Nephron progenitor cell (in vitro differentiated cells): ENCODE measurements at regions not wholly inside any gene's neighbourhood (a gene's known extent, or its start where the extent isn't known, plus 50 kb on each side); places are given as distances from the start of the nearest gene placed in this dataset.

Experiments
- DNase-seq: peaks from one replicate; pipeline ENCODE4 v3.0.0; 2021
- H3K27ac Mint-ChIP-seq: 2 replicates; pipeline ENCODE4 v1.8.0; 2021; ENCODE audit warnings: mild to moderate bottlenecking, moderate library complexity, mixed read lengths
- H3K27me3 Mint-ChIP-seq: 2 replicates; pipeline ENCODE4 v1.8.0; 2021; ENCODE audit warnings: mild to moderate bottlenecking, low read depth, mixed read lengths; ENCODE audit not compliant: poor library complexity
- H3K36me3 Mint-ChIP-seq: 2 replicates; pipeline ENCODE4 v1.8.0; 2021; ENCODE audit warnings: low read depth, mixed read lengths
- H3K4me1 Mint-ChIP-seq: 2 replicates; pipeline ENCODE4 v1.8.0; 2021; ENCODE audit warnings: mixed read lengths
- H3K4me3 Mint-ChIP-seq: 2 replicates; pipeline ENCODE4 v1.8.0; 2021; ENCODE audit warnings: mild to moderate bottlenecking, moderate library complexity, mixed read lengths
- H3K9me3 Mint-ChIP-seq: 2 replicates; pipeline ENCODE4 v1.8.0; 2021; ENCODE audit warnings: mild to moderate bottlenecking, moderate library complexity, mixed read lengths
- TF ChIP-seq, protein P1 (sequence below): fragments of 200-600 bp; sonication (generic); IDR thresholded peaks from 2 replicates; pipeline ENCODE4 v1.5.0; 2021; ENCODE audit warnings: antibody characterized with exemption

GRCh38 chr16:59260892-59261291 is 526.8 kb upstream of the GOT2 start:
- peaks cover 6% of the 10 kb centered on the region for H3K9me3 Mint-ChIP-seq
- H3K27me3 Mint-ChIP-seq = peaks cover 3% of the 10 kb centered on the region
- H3K4me3 Mint-ChIP-seq = no peak overlapping the region
- TF ChIP-seq, protein P1, sequence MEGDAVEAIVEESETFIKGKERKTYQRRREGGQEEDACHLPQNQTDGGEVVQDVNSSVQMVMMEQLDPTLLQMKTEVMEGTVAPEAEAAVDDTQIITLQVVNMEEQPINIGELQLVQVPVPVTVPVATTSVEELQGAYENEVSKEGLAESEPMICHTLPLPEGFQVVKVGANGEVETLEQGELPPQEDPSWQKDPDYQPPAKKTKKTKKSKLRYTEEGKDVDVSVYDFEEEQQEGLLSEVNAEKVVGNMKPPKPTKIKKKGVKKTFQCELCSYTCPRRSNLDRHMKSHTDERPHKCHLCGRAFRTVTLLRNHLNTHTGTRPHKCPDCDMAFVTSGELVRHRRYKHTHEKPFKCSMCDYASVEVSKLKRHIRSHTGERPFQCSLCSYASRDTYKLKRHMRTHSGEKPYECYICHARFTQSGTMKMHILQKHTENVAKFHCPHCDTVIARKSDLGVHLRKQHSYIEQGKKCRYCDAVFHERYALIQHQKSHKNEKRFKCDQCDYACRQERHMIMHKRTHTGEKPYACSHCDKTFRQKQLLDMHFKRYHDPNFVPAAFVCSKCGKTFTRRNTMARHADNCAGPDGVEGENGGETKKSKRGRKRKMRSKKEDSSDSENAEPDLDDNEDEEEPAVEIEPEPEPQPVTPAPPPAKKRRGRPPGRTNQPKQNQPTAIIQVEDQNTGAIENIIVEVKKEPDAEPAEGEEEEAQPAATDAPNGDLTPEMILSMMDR = no peak
- H3K4me1 Mint-ChIP-seq = no peaks in the 10 kb centered on the region
- no peaks in the 10 kb centered on the region for H3K36me3 Mint-ChIP-seq
- H3K27ac Mint-ChIP-seq = no peak overlapping the region
- no peak for DNase-seq

GRCh38 chr16:59259950-59260319 is 525.8 kb upstream of the GOT2 start:
- Mint-ChIP-seq H3K9me3 (peaks cover 7% of the 10 kb centered on the region), H3K4me1 (no peaks in the 10 kb centered on the region), H3K4me3 (no peak overlapping the region), H3K27me3 (peaks cover 3% of the 10 kb centered on the region), H3K27ac (no peak overlapping the region), H3K36me3 (no peaks in the 10 kb centered on the region)
- DNase-seq = no peak
- TF ChIP-seq, protein P1 = no peak

DNA sequence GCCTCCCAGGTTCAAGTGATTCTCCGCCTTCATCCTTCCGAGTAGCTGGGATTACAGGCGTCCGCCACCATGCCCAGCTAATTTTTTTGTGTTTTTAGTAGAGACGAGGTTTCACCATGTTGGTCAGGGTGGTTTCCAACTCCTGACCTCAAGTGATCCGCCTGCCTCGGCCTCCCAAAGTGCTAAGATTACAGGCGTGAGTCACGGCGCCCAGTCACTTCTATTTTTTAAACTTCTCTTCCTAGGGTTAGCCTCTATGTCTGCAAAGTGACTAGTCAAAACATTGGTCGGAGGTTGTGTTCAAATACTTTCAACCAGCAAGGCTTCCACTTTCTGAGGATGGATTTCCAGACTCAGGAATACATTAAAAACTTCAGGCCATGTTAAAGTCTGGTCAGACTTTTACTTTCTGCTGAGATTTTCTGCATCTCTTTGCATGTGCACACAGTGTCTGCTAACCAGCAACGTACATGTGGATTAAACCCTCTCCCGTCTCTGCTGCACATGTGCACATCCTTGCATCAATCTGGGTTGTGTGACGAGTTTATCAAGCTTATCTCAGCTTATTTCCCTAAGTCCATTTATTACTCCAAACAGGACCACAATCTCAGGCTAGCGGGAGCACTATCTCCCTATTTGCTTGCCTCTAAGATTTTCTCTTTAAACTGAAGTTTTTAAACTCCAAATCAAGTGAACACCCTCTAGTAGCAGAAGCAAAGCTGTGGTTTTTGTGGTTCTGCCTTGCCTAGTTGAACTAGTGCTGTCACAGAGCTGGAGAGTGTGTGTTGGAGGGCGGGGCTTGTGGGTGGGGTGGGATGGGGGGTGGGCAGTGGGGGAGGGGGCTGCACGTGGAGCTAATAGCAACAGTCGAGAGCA is 525.2 kb upstream of the GOT2 start:
- no peak overlapping the region for H3K4me3 Mint-ChIP-seq
- peaks cover 13% of the 10 kb centered on the region for H3K9me3 Mint-ChIP-seq
- TF ChIP-seq, protein P1 = no peak
- no peak for DNase-seq
- H3K4me1 Mint-ChIP-seq = no peaks in the 10 kb centered on the region
- no peaks in the 10 kb centered on the region for H3K36me3 Mint-ChIP-seq
- peaks cover 3% of the 10 kb centered on the region for H3K27me3 Mint-ChIP-seq
- H3K27ac Mint-ChIP-seq = peak overlapping the region; percentile 43

- Mint-ChIP-seq H3K4me3 (no peak overlapping the region), H3K36me3 (no peaks in the 10 kb centered on the region), H3K27me3 (peaks cover 6% of the 10 kb centered on the region), H3K27ac (no peak overlapping the region), H3K9me3 (peaks cover 9% of the 10 kb centered on the region), H3K4me1 (no peaks in the 10 kb centered on the region)
- no peak for DNase-seq
- TF ChIP-seq, protein P1 = no peak
These were observed 518.2 kb upstream of the GOT2 start for GRCh38 chr16:59252317-59252716.

DNA sequence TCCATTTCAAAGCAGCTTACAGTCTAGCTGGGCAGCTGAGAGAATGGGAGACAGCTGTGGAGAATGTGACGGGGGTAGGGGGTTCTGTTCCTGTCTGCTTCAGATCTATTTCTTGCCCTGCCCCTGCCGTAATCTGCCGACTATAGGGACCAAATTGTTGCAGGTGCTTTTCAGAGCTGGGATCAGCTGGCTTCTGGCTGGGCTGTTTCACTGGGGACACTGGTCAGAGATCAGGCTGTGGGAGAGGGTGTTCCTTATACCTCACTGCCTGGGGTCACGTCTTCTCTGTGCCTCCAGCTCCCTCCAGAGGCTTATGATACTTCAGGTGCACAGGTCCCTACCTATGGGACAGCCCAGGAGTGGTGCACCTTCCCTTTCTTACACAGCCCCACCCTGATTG is 514.9 kb upstream of the GOT2 start:
- Mint-ChIP-seq H3K27ac (no peak overlapping the region), H3K4me1 (no peaks in the 10 kb centered on the region), H3K4me3 (no peak overlapping the region), H3K9me3 (no peaks in the 10 kb centered on the region), H3K27me3 (peaks cover 6% of the 10 kb centered on the region), H3K36me3 (no peaks in the 10 kb centered on the region)
- TF ChIP-seq, protein P1 = no peak
- DNase-seq = no peak

DNA sequence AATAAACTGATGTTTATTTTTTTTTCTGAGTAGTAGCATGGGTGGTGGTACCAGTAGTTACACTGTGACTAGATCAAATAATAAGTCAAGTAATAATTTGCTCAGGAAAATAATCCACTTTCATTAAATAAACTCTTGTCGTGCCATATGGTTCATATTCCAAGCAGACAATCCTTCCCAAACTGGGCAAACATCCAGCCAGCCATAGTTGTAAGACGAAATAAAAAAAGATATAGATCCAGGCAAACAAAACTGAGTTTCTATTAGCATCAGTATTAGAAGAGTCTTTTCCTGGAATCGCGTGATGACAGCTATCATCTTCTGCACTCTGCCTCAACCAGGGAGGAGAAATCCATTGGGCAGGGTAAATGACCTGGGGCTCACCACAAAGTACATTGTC is 508.4 kb upstream of the GOT2 start:
- Mint-ChIP-seq H3K4me3 (no peak overlapping the region), H3K27me3 (peaks cover 3% of the 10 kb centered on the region), H3K9me3 (no peaks in the 10 kb centered on the region), H3K4me1 (peaks cover 12% of the 10 kb centered on the region), H3K27ac (no peak overlapping the region), H3K36me3 (no peaks in the 10 kb centered on the region)
- no peak for DNase-seq
- TF ChIP-seq, protein P1 = no peak
